NCI-H128 (cell line): ENCODE measurements at regions not wholly inside any gene's neighbourhood (a gene's known extent, or its start where the extent isn't known, plus 50 kb on each side); places are given as distances from the start of the nearest gene placed in this dataset.
"Not testable (repeated sequence)": the region's sequence is repeated elsewhere in the genome, so short reads cannot be mapped to it uniquely, and the experiment has no call there.

ENCODE experiments used
- DNase-seq: peaks from one replicate; lab custom pipeline; 2025; ENCODE audit not compliant: unreplicated experiment; lab: John Stamatoyannopoulos, UW

GRCh38 chr2:107430006-107430405 is 396.7 kb upstream of the RGPD4 start:
- no peak for DNase-seq

GRCh38 chr2:107430596-107431266 is 396.0 kb upstream of the RGPD4 start:
- DNase-seq: no peak

GRCh38 chr2:107436281-107436680 is 390.4 kb upstream of the RGPD4 start:
- DNase-seq: no peak

- DNase-seq: no peak
These were observed 389.4 kb upstream of the RGPD4 start for GRCh38 chr2:107437265-107437664.

- DNase-seq: no peak
These were observed 388.9 kb upstream of the RGPD4 start for GRCh38 chr2:107437807-107438206.

GRCh38 chr2:107448160-107448559 is 378.5 kb upstream of the RGPD4 start:
- no peak for DNase-seq

- DNase-seq: no peak
These were observed 365.4 kb upstream of the RGPD4 start for GRCh38 chr2:107461301-107461700.

GRCh38 chr2:107462181-107462580 is 364.5 kb upstream of the RGPD4 start:
- DNase-seq: no peak

GRCh38 chr2:107466241-107466640 is 360.5 kb upstream of the RGPD4 start:
- no peak for DNase-seq

- no peak for DNase-seq
These were observed 359.5 kb upstream of the RGPD4 start for GRCh38 chr2:107466984-107467773.

GRCh38 chr2:107469437-107469995 is 357.2 kb upstream of the RGPD4 start:
- no peak for DNase-seq

- DNase-seq: no peak
These were observed 353.5 kb upstream of the RGPD4 start for GRCh38 chr2:107473150-107473549.

- DNase-seq: no peak
These were observed 350.8 kb upstream of the RGPD4 start for GRCh38 chr2:107475859-107476258.

GRCh38 chr2:107502539-107502938 is 324.2 kb upstream of the RGPD4 start:
- DNase-seq: no peak

GRCh38 chr2:107511970-107512789 is 314.5 kb upstream of the RGPD4 start:
- peak; percentile 85 for DNase-seq

- DNase-seq: no peak
These were observed 301.3 kb upstream of the RGPD4 start for GRCh38 chr2:107525406-107525805.

GRCh38 chr2:107529146-107529545 is 297.5 kb upstream of the RGPD4 start:
- peak; percentile 21 for DNase-seq

- DNase-seq: no peak
These were observed 296.6 kb upstream of the RGPD4 start for GRCh38 chr2:107530046-107530445.

GRCh38 chr2:107534926-107535325 is 291.8 kb upstream of the RGPD4 start:
- DNase-seq: no peak

GRCh38 chr2:107535905-107536689 is 290.6 kb upstream of the RGPD4 start:
- not testable (repeated sequence) for DNase-seq

- DNase-seq: no peak
These were observed 284.4 kb upstream of the RGPD4 start for GRCh38 chr2:107542314-107542740.
